Astrocyte (in vitro differentiated cells and primary cell): ENCODE measurements at regions not wholly inside any gene's neighbourhood (a gene's known extent, or its start where the extent isn't known, plus 50 kb on each side); places are given as distances from the start of the nearest gene placed in this dataset.

ENCODE experiments used
- CTCF ChIP-seq: IDR thresholded peaks from 2 replicates; pipeline ENCODE4 v1.5.1; 2011; ENCODE audit warnings: low read depth, mild to moderate bottlenecking, inconsistent platforms, low read length, moderate library complexity; ENCODE audit not compliant: insufficient read depth
- EZH2 ChIP-seq: IDR thresholded peaks from 2 replicates; pipeline ENCODE4 v1.6.1; 2012; ENCODE audit warnings: mild to moderate bottlenecking, low read length, inconsistent platforms; ENCODE audit not compliant: insufficient read depth

- TF ChIP-seq CTCF (no peak), EZH2 (no peak)
These were observed 194.4 kb downstream of the QDPR start for GRCh38 chr4:17317526-17317925.
